H9 (cell line): ENCODE measurements at regions not wholly inside any gene's neighbourhood (a gene's known extent, or its start where the extent isn't known, plus 50 kb on each side); places are given as distances from the start of the nearest gene placed in this dataset.

ENCODE experiments used
- DNase-seq: peaks from one replicate; pipeline ENCODE4 v3.0.0-alpha.2; 2017
- H2AFZ ChIP-seq: one replicate; pipeline ENCODE4 v1.6.1; 2013; ENCODE audit warnings: mild to moderate bottlenecking, low read length, control low read depth, moderate library complexity
- H2AK5ac ChIP-seq: 2 replicates; pipeline ENCODE4 v1.6.1; 2013; ENCODE audit warnings: low read length, control low read depth, mixed read lengths; ENCODE audit not compliant: insufficient read length
- H2BK120ac ChIP-seq: one replicate; pipeline ENCODE4 v1.6.1; 2013; ENCODE audit warnings: low read depth, mild to moderate bottlenecking, low read length, control low read depth, inconsistent platforms; ENCODE audit not compliant: poor library complexity, severe bottlenecking
- H2BK12ac ChIP-seq: 2 replicates; pipeline ENCODE4 v1.6.1; 2013; ENCODE audit warnings: low read length, control low read depth, mixed read lengths, low read depth; ENCODE audit not compliant: insufficient read length
- H2BK15ac ChIP-seq: 2 replicates; pipeline ENCODE4 v1.6.1; 2013; ENCODE audit warnings: low read depth, low read length, control low read depth
- H2BK20ac ChIP-seq: one replicate; pipeline ENCODE4 v1.6.1; 2013; ENCODE audit warnings: low read depth, mild to moderate bottlenecking, low read length, control low read depth, inconsistent platforms; ENCODE audit not compliant: poor library complexity, severe bottlenecking
- H2BK5ac ChIP-seq: 2 replicates; pipeline ENCODE4 v1.6.1; 2013; ENCODE audit warnings: low read length, control low read depth, mixed read lengths; ENCODE audit not compliant: insufficient read length
- H3K14ac ChIP-seq: 2 replicates; pipeline ENCODE4 v1.6.1; 2013; ENCODE audit warnings: low read length, control low read depth; ENCODE audit not compliant: insufficient read depth
- H3K18ac ChIP-seq: 2 replicates; pipeline ENCODE4 v1.6.1; 2013; ENCODE audit warnings: low read depth, mild to moderate bottlenecking, mixed read lengths, low read length, control low read depth; ENCODE audit not compliant: insufficient read length
- H3K23ac ChIP-seq: 2 replicates; pipeline ENCODE4 v1.6.1; 2013; ENCODE audit warnings: low read length, control low read depth, mixed read lengths, low read depth; ENCODE audit not compliant: insufficient read length
- H3K23me2 ChIP-seq: 2 replicates; pipeline ENCODE4 v1.6.1; 2013; ENCODE audit warnings: low read depth, mild to moderate bottlenecking, mixed read lengths, low read length, control low read depth; ENCODE audit not compliant: insufficient read length, poor library complexity, severe bottlenecking
- H3K27ac ChIP-seq: 2 replicates; pipeline ENCODE4 v1.5.1; 2013; ENCODE audit warnings: low read length, control low read depth, mixed read lengths, low read depth; ENCODE audit not compliant: insufficient read length
- H3K27me3 ChIP-seq: 2 replicates; pipeline ENCODE4 v1.6.1; 2013; ENCODE audit warnings: low read length, control low read depth, inconsistent platforms; ENCODE audit not compliant: insufficient read depth
- H3K4ac ChIP-seq: 2 replicates; pipeline ENCODE4 v1.6.1; 2013; ENCODE audit warnings: low read depth, mild to moderate bottlenecking, control low read depth, inconsistent platforms, low read length, moderate library complexity
- H3K4me1 ChIP-seq: 2 replicates; pipeline ENCODE4 v1.6.1; 2013; ENCODE audit warnings: low read length, control low read depth, inconsistent platforms; ENCODE audit not compliant: insufficient read depth
- H3K4me2 ChIP-seq: 2 replicates; pipeline ENCODE4 v1.6.1; 2013; ENCODE audit warnings: low read length, control low read depth, mixed read lengths; ENCODE audit not compliant: insufficient read length, insufficient read depth
- H3K56ac ChIP-seq: 2 replicates; pipeline ENCODE4 v1.6.1; 2013; ENCODE audit warnings: low read depth, mild to moderate bottlenecking, mixed read lengths, low read length, control low read depth; ENCODE audit not compliant: insufficient read length
- H3K79me1 ChIP-seq: 2 replicates; pipeline ENCODE4 v1.6.1; 2013; ENCODE audit warnings: low read depth, mild to moderate bottlenecking, moderate library complexity, low read length, control low read depth, inconsistent platforms; ENCODE audit not compliant: insufficient read depth, poor library complexity, severe bottlenecking
- H3K79me2 ChIP-seq: 2 replicates; pipeline ENCODE4 v1.6.1; 2013; ENCODE audit warnings: low read length, control low read depth, inconsistent platforms; ENCODE audit not compliant: insufficient read depth
- H3K9ac ChIP-seq: 2 replicates; pipeline ENCODE4 v1.6.1; 2013; ENCODE audit warnings: low read length, control low read depth, mixed read lengths; ENCODE audit not compliant: insufficient read length; ENCODE audit errors: extremely low read depth
- H3K9me3 ChIP-seq: one replicate; pipeline ENCODE4 v1.6.1; 2013; ENCODE audit warnings: low read depth, low read length, inconsistent platforms; ENCODE audit not compliant: control insufficient read depth
- H3T11ph ChIP-seq: one replicate; pipeline ENCODE4 v1.6.1; 2013; ENCODE audit warnings: mild to moderate bottlenecking, low read length, control low read depth, inconsistent platforms
- H4K20me1 ChIP-seq: one replicate; pipeline ENCODE4 v1.6.1; 2013; ENCODE audit not compliant: control insufficient read depth, insufficient read length, insufficient read depth
- H4K5ac ChIP-seq: 2 replicates; pipeline ENCODE4 v1.6.1; 2013; ENCODE audit warnings: low read depth, mild to moderate bottlenecking, mixed read lengths, low read length, control low read depth; ENCODE audit not compliant: insufficient read length
- H4K8ac ChIP-seq: replicated peaks from 2 replicates; pipeline ENCODE4 v1.6.1; 2013; ENCODE audit warnings: low read length, control low read depth, mixed read lengths, low read depth; ENCODE audit not compliant: insufficient read length
- H4K91ac ChIP-seq: 2 replicates; pipeline ENCODE4 v1.6.1; 2013; ENCODE audit warnings: low read depth, mild to moderate bottlenecking, moderate library complexity, mixed read lengths, low read length, control low read depth; ENCODE audit not compliant: insufficient read length
- H3K27ac Mint-ChIP-seq, 3 experiments: 2 replicates in 2 of 3; 3 replicates in 1 of 3; pipeline ENCODE4 v1.8.0; 2020 to 2021; ENCODE audit warnings: mixed read lengths in 3 of 3, mild to moderate bottlenecking in 1 of 3, moderate library complexity in 1 of 3
- H3K27me3 Mint-ChIP-seq: 2 replicates; pipeline ENCODE4 v1.8.0; 2021; ENCODE audit warnings: low read depth, mild to moderate bottlenecking, moderate library complexity, mixed read lengths
- H3K36me3 Mint-ChIP-seq, 3 experiments: 2 replicates in 2 of 3; 3 replicates in 1 of 3; pipeline ENCODE4 v1.8.0; 2020 to 2021; ENCODE audit warnings: low read depth in 3 of 3, mixed read lengths in 3 of 3; ENCODE audit not compliant: insufficient read depth in 1 of 3
- H3K4me1 Mint-ChIP-seq, 2 experiments: 2 replicates each; pipeline ENCODE4 v1.8.0; 2020; ENCODE audit warnings: mixed read lengths in 2 of 2
- H3K4me3 Mint-ChIP-seq, 2 experiments: 2 replicates in 1 of 2; 3 replicates in 1 of 2; pipeline ENCODE4 v1.8.0; 2020 to 2021; ENCODE audit warnings: mild to moderate bottlenecking in 2 of 2, mixed read lengths in 2 of 2, moderate library complexity in 1 of 2
- H3K9me3 Mint-ChIP-seq, 2 experiments: 2 replicates in 1 of 2; 3 replicates in 1 of 2; pipeline ENCODE4 v1.8.0; 2020; ENCODE audit warnings: mild to moderate bottlenecking in 2 of 2, mixed read lengths in 2 of 2, moderate library complexity in 1 of 2
- CTCF ChIP-seq: fragments of 200-600 bp; sonication (generic); conservative IDR thresholded peaks from 3 replicates; pipeline ENCODE4 v1.8.0; 2021; ENCODE audit warnings: antibody characterized with exemption, mild to moderate bottlenecking
- WGBS: extraction: QIAGEN DNeasy Blood & Tissue Kit; methylation state at CpG from one replicate; pipeline ENCODE4 v1.1.7; 2013; ENCODE audit warnings: missing lambda C conversion rate, low lambda C conversion rate, mixed read lengths; ENCODE audit not compliant: insufficient read length; ENCODE audit errors: extremely low coverage; 5-methylcytosine and 5-hydroxymethylcytosine counted together

GRCh38 chr16:47987136-47987535, 168.7 kb downstream of the ABCC12 start:
- Histone ChIP-seq H2BK120ac (no peak overlapping the region), H3K56ac (no peak overlapping the region), H2BK12ac (no peak overlapping the region), H3K4me2 (no peak overlapping the region), H2BK15ac (no peak overlapping the region), H3K18ac (no peak overlapping the region), H3K9ac (no peak overlapping the region), H3K27me3 (no peaks in the 10 kb centered on the region), H3K23ac (no peak overlapping the region), H3K79me2 (no peaks in the 10 kb centered on the region), H3T11ph (no peak overlapping the region), H4K8ac (no peak overlapping the region), H4K20me1 (no peaks in the 10 kb centered on the region), H2BK20ac (no peak overlapping the region), H3K9me3 (peaks cover 9% of the 10 kb centered on the region), H3K4me1 (peaks cover 2% of the 10 kb centered on the region; the same call in 1 of the 2 replicates), H4K5ac (no peak overlapping the region), H3K27ac (no peak overlapping the region), H2AK5ac (no peak overlapping the region), H3K23me2 (no peaks in the 10 kb centered on the region), H4K91ac (no peak overlapping the region), H2BK5ac (no peak overlapping the region), H3K4ac (no peak overlapping the region), H3K14ac (no peak overlapping the region), H3K79me1 (no peaks in the 10 kb centered on the region), H2AFZ (no peak overlapping the region)
- no peak for DNase-seq
- WGBS: no CpG with 5 or more reads among the region's 2 CpGs
- Mint-ChIP-seq H3K27me3 (peaks cover 42% of the 10 kb centered on the region), H3K4me1 (peaks cover 17 to 20% of the 10 kb centered on the region in 2 experiments), H3K36me3 (peaks cover 0 to 13% (median 5%) of the 10 kb centered on the region in 3 experiments; a peak in 4 of 7 replicates), H3K27ac (no peak overlapping the region), H3K4me3 (no peak overlapping the region), H3K9me3 (peaks cover 8 to 16% of the 10 kb centered on the region in 2 experiments; a peak in 4 of 5 replicates)
- TF ChIP-seq CTCF: no peak
